ENCODE measurements at regions not wholly inside any gene's neighbourhood (a gene's known extent, or its start where the extent isn't known, plus 50 kb on each side); places are given as distances from the start of the nearest gene placed in this dataset.
A peak's percentile ranks its signal among the peaks of the same experiment; 100 is the strongest.

DNA sequence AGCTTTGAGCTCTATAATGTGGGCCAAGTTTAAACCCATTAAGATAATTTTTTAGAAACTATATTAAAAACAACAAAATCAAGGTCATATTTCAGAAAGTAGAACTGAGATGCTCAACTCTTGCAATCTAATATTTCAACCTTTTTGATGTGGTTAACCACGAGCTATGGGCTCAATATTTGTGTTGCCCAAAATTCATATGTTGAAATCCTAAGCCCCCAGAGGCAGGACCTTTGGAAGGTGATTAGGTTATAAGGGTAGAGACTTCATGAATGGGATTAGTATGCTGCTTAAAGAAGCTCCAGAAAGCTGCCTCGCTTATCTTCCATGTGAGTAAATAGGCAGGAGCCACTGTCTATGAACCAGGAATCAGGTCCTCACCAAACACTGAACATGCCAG, 284.4 kb downstream of the CRPPA start:
- no peak overlapping the region for H3K4me3 ChIP-seq (ENCODE audit: low read depth, low read length)
- in situ Hi-C loops (cut with HindIII; ENCODE audit: low sequenced_read_pairs), result no loop called here
- TF ChIP-seq, protein P1, sequence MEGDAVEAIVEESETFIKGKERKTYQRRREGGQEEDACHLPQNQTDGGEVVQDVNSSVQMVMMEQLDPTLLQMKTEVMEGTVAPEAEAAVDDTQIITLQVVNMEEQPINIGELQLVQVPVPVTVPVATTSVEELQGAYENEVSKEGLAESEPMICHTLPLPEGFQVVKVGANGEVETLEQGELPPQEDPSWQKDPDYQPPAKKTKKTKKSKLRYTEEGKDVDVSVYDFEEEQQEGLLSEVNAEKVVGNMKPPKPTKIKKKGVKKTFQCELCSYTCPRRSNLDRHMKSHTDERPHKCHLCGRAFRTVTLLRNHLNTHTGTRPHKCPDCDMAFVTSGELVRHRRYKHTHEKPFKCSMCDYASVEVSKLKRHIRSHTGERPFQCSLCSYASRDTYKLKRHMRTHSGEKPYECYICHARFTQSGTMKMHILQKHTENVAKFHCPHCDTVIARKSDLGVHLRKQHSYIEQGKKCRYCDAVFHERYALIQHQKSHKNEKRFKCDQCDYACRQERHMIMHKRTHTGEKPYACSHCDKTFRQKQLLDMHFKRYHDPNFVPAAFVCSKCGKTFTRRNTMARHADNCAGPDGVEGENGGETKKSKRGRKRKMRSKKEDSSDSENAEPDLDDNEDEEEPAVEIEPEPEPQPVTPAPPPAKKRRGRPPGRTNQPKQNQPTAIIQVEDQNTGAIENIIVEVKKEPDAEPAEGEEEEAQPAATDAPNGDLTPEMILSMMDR (IDR thresholded peaks at IDR 0.05; ENCODE audit: low read depth, low read length, missing control alignments), result no peak
- DNase-seq (ENCODE audit: low read depth), result no peak

DNA sequence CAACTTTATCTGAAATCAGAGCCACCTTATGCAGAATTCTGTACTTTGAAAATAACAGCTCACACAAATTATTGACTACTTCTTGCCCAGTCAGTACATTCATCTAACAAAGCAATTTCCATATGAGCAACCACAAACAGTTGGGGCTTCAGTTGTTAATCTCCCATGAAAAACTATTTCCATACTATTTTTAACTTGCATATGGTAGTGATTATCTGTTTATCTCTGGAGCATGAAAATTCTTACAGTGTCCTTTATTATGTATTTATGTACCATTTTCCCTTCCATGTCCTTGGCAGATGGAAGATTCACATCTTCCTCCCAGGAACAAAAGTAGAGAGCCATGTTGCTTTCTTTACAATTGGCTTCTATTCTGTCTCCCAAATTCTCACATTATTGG, 285.7 kb downstream of the CRPPA start:
- in situ Hi-C loops (cut with HindIII; ENCODE audit: low sequenced_read_pairs), result no loop called here
- TF ChIP-seq, protein P1 (IDR thresholded peaks at IDR 0.05; ENCODE audit: low read depth, low read length, missing control alignments), result no peak
- peak; percentile 48 for DNase-seq (ENCODE audit: low read depth)
- no peak overlapping the region for H3K4me3 ChIP-seq (ENCODE audit: low read depth, low read length)

DNA sequence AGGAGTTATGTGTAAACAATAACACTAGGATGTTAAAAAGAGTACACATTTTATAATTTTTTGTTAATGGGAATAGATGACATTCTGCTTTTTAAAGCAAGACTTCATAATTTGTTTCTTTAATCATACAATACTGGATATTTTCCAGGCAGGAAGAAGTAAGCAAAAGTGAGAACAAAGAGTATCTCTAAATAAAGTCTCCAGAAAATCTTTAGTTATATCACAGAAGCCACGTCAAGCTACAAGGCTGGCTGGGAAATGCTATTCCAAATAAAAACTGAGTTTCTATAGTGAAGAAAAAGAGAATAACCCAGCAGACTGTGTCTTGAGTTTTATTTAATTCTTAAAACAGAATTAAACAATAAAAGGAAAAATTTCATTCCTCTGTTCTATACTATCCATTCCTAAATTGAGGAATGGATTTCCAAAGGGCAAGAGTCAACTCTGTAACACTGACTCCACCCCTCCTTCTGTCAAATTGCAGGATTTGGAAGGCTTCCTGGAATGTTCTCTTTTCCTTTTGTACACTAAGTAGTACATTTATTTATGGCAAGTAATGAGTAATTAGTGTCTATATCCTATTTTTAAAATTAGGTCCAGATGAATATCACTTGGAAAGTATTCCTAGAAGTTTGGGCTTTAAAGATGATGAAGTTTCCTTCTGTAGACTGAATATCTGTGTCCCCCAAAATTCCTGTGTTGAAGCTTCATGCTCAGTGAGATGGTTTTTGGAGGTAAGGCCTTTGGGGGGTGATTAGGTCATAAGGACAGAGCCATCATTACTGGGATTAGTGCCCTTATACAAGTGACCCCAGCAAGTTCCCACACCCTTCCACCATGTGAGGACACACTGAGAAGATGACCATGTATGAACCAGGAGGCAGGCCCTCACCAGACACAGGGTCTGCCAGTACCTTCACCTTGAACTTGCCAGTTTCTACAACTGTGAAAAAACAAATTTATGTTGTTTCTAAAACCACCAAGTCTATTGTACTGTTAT, 290.9 kb downstream of the CRPPA start:
- no peak overlapping the region for H3K4me3 ChIP-seq (ENCODE audit: low read depth, low read length)
- DNase-seq (ENCODE audit: low read depth), result no peak
- in situ Hi-C loops (cut with HindIII; ENCODE audit: low sequenced_read_pairs), result no loop called here
- TF ChIP-seq, protein P1 (IDR thresholded peaks at IDR 0.05; ENCODE audit: low read depth, low read length, missing control alignments), result no peak

DNA sequence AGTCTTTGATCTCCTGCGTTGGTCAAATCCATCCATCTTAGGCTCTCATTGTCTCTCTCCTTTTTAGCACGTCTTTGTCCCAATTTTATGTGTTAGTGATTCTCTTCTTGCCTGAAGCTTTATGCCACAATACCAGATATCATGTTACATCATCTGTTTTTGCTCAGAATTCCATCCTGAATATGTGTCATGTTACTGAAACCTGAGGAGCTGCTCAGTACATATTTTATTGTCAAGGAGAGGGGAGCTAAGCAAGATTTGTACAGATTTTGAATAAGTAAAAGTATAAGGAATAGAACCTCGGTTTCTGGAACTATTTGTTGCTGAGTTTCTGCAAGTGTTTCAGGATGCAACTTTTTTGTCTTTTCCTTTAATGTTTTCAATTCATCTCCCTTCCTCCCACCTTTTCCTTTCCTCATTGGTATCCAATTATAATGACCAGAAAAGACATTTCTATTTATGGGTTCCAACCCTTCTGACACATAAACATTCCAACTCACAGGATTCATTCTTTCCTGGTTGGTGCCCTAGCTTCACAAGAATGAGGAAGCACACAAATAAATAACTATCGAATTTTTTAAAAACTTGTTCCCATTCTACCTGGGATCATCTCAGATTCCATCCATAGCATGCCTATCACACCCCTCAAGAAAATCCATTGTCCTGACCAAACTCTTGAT, 291.8 kb downstream of the CRPPA start:
- in situ Hi-C loops (cut with HindIII; ENCODE audit: low sequenced_read_pairs), result no loop called here
- no peak overlapping the region for H3K4me3 ChIP-seq (ENCODE audit: low read depth, low read length)
- TF ChIP-seq, protein P1 (IDR thresholded peaks at IDR 0.05; ENCODE audit: low read depth, low read length, missing control alignments), result no peak
- peak; percentile 60 for DNase-seq (ENCODE audit: low read depth)

DNA sequence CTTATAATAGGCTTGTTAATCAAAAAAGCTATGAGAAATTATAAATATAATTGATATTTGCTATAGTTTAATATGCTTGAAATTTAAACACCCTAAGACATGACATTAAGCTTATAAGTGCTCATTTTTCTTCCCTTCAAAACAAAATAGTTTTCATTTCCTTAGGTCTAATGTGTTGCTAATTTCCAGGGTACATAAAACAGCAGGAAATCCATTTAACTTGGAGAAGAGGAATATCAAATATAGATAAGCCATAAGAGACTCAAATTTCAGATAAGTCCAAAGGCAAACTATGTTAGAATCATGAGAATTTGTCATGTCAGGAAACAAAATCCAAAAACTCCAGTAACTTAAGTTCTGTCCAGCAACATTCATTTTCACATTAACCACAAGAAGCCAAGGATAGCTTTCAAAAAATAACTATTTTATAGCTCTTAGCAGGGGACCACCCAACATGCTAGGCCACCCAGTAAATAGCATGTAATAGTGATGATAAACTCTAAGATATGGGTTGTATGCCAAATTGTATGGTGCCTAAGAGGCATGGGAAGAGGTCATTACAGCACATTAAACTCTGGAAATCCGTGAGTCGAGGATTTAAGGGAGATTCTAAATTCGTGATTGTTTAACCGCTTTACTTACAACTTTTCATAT, 298.1 kb downstream of the CRPPA start:
- in situ Hi-C loops (cut with HindIII; ENCODE audit: low sequenced_read_pairs), result no loop called here
- no peak overlapping the region for H3K4me3 ChIP-seq (ENCODE audit: low read depth, low read length)
- no peak for DNase-seq (ENCODE audit: low read depth)
- TF ChIP-seq, protein P1 (IDR thresholded peaks at IDR 0.05; ENCODE audit: low read depth, low read length, missing control alignments), result no peak

DNA sequence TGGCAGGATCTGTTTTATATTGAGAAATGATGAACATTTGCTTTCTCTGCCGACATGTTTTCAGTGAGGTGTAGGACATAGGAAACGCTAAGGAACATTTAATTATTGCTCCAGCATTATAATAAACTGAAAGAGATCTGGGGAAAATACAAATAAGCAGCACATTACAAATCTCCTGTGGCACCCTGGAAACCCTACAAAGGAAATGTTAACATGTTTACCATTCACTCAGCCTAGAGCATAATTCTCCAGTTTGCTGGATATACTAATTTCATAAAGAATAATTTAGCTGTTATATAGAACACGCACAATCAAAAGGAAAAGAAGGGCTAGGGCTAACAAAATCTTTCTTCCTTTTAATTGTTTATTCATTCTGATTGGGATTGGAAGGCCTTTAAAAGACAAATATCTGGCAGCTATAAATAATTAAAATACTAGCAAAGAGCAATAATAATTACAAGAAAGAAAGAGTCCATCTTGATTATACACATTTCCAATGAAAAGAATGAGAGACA, 299.4 kb downstream of the CRPPA start:
- in situ Hi-C loops (cut with HindIII; ENCODE audit: low sequenced_read_pairs), result no loop called here
- TF ChIP-seq, protein P1 (IDR thresholded peaks at IDR 0.05; ENCODE audit: low read depth, low read length, missing control alignments), result no peak

More for the DNA sequence above, 299.4 kb downstream of the CRPPA start:
- DNase-seq (ENCODE audit: low read depth), result no peak
- H3K4me3 ChIP-seq (ENCODE audit: low read depth, low read length), result no peak overlapping the region

All from astrocyte of the cerebellum (primary cell).